GM21423 (cell line): ENCODE measurements at regions not wholly inside any gene's neighbourhood (a gene's known extent, or its start where the extent isn't known, plus 50 kb on each side); places are given as distances from the start of the nearest gene placed in this dataset.
"Not testable (repeated sequence)": the region's sequence is repeated elsewhere in the genome, so short reads cannot be mapped to it uniquely, and the experiment has no call there.

Experiments
- ATAC-seq: cut with Tn5 transposase; IDR thresholded peaks from one replicate; pipeline ENCODE4 v1.9.1; 2021; ENCODE audit warnings: mild to moderate bottlenecking, moderate library complexity; ENCODE audit not compliant: unreplicated experiment

GRCh38 chr7:153747969-153748368, 304.2 kb upstream of the DPP6 start:
- ATAC-seq, result not testable (repeated sequence)

GRCh38 chr7:153748885-153749284, 303.3 kb upstream of the DPP6 start:
- not testable (repeated sequence) for ATAC-seq

GRCh38 chr7:153765869-153766268, 286.3 kb upstream of the DPP6 start:
- ATAC-seq, result not testable (repeated sequence)

- ATAC-seq, result not testable (repeated sequence)
These were observed 285.3 kb upstream of the DPP6 start for GRCh38 chr7:153766926-153767325.

- no peak for ATAC-seq
These were observed 279.2 kb upstream of the DPP6 start for GRCh38 chr7:153772966-153773365.

GRCh38 chr7:153776940-153777339, 275.3 kb upstream of the DPP6 start:
- not testable (repeated sequence) for ATAC-seq

- not testable (repeated sequence) for ATAC-seq
These were observed 254.8 kb upstream of the DPP6 start for GRCh38 chr7:153797363-153797762.

GRCh38 chr7:153808117-153808516, 244.1 kb upstream of the DPP6 start:
- ATAC-seq, result no peak

- no peak for ATAC-seq
These were observed 222.7 kb upstream of the DPP6 start for GRCh38 chr7:153829525-153829924.

GRCh38 chr7:153832160-153832559, 220.0 kb upstream of the DPP6 start:
- ATAC-seq, result no peak

GRCh38 chr7:153835103-153835502, 217.1 kb upstream of the DPP6 start:
- ATAC-seq, result no peak

GRCh38 chr7:153835712-153836265, 216.4 kb upstream of the DPP6 start:
- no peak for ATAC-seq

GRCh38 chr7:153838591-153838990, 213.6 kb upstream of the DPP6 start:
- no peak for ATAC-seq

- no peak for ATAC-seq
These were observed 211.3 kb upstream of the DPP6 start for GRCh38 chr7:153840861-153841260.

GRCh38 chr7:153847828-153848227, 204.4 kb upstream of the DPP6 start:
- ATAC-seq, result no peak

- no peak for ATAC-seq
These were observed 199.9 kb upstream of the DPP6 start for GRCh38 chr7:153852261-153852660.

GRCh38 chr7:153858355-153858754, 193.8 kb upstream of the DPP6 start:
- ATAC-seq, result no peak

GRCh38 chr7:153859239-153859638, 193.0 kb upstream of the DPP6 start:
- no peak for ATAC-seq

GRCh38 chr7:153886506-153887441, 165.4 kb upstream of the DPP6 start:
- ATAC-seq, result no peak

GRCh38 chr7:153887749-153888569, 164.2 kb upstream of the DPP6 start:
- ATAC-seq, result no peak

GRCh38 chr7:153891990-153892389, 160.2 kb upstream of the DPP6 start:
- no peak for ATAC-seq
